ENCODE measurements at regions not wholly inside any gene's neighbourhood (a gene's known extent, or its start where the extent isn't known, plus 50 kb on each side); places are given as distances from the start of the nearest gene placed in this dataset.

DNA sequence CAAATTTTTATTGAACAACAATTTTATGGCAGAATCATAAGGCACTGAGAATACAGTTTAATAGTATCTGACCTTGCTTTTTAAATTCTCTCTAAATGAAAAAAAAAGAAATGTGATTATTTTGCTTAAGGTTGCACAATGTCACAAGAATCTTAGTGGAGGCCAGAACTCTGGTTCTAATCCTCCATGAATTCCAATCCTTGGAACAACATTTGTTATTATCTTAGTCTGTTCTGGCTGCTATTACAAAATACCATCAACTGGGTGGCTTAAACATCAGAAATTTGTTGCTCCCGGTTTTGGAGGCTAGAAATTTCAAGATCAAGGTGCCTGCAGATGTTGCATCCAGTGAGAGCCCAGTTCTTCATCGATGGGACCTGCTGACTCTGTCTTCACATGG, 158.2 kb upstream of the POM121L12 start:
- DNase-seq: no peak

DNA sequence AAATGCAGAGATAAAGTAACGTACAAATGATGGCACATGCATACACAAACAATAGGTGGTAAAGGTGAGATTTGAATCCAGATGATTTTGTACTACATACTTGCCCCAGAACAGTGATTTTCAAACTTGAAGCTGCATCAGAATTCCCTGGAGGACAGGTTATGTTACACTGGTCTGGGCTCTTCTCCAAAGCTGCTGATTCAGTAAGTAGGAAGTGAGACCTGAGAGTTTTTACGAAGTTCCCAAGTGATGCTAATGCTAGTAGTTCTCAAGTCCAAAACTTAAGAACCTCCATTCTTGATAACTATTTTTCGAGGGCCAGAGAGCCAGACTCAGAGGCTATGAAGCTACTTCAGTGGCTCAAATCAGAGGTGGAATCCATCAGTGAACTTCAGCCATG, 159.0 kb upstream of the POM121L12 start:
- no peak for DNase-seq

DNA sequence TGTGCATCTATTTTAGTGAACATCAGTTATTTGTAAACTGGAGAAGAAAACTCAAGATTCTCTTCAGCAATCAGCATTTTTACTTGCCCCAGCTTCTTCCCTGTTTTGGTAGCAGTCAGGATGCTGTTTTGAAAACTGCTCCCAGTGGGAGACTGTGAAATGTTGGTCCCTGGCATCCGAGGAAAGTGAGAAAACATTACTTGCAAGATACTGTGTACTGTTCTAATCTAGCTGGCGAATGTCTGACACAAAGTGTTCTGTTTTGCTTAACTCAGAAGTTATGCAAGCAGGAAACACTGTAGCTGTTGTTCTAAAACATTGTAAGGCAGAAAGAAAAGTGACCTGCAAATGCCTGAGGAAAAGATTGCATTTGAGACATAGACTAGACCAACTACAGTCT, 171.8 kb upstream of the POM121L12 start:
- DNase-seq: no peak

DNA sequence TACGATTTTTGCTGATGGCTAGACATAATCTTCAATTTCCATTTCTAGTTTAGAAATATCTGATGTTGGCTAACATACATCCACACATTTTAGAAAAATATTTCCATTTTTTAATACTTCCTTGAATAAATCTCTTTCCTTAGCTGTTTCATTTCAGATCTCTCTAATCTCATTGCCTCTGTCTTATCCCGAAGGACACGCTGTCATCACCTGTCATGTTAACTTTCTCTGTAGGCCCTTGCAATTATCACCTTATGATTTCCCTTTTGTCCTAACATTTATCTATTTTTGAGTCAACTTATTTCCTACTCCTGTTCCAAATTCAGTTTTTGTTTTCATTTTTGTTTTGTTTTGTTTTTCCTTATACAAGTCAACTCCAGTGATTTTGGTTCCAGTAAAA, 173.1 kb upstream of the POM121L12 start:
- no peak for DNase-seq

DNA sequence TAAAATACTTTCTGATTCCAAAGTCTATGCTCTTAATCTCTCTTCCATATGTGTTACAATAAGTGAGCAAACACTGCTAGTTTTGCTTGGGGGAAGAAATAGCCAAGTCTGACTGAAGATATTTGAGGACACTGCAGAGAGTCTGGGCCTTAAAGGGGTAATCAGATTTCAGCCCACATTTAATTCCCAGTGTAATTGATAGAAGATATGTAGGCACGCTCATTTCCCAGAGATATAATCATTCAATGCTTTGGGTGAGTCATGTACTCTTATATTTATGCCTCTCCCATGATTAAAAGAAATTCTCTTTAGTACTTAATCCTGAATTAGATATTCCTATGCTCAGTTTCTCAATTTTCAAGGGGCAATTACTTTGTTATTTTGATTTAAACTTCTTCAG, 178.1 kb upstream of the POM121L12 start:
- no peak for DNase-seq

DNA sequence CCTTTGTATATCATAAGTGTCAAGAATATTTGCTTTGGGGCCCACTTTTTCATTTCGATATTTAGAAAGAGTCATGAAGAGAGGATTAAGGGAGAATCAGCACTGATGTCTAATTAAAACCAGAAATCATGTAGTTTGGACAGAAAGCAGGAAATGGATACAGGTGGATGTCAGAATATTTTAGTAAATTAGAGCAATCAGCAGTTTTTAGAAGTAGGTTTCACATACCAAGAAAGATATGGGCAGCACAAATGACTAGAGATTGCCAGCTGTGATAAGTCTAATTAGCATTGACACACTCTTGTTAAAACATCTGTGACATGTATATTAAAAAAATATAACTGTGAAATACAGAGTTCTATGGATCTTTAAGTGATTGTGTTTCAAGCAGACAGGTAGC, 180.8 kb upstream of the POM121L12 start:
- DNase-seq: no peak

DNA sequence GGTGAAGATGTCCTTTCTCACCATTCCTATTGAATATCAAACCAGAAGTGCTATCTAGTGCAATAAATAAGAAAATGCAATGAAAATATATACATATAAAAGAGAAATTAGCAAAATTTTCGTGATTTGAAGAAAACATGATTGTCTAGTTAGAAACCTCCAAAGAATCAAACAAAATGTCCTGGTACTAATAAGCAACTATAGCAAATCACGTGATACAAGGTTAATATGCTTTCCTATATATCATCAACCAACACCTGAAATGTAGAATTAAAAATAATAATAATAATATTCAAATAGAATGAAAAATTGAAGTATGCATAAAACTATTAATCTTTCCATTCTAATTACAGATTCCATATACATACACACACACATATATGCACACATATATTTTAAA, 183.9 kb upstream of the POM121L12 start:
- no peak for DNase-seq

DNA sequence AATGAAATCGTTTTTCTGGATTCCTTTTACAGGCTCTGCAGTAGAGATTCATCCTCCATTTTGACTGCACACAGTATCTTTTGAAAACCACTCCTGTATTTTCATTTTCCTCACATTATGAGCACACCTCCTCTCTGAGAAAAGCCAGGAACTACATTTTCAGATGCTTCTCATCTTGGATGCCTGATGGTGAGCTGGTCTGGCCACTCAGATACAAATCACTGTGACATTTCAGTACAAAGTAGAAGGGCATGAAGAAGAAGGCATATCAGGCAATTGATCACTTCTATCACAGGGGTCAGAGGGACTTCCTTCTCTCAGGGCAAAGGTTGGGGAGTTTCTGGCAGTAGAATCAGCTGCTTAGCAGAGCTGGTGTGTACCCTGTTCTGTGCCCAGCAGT, 192.0 kb upstream of the POM121L12 start:
- no peak for DNase-seq

DNA sequence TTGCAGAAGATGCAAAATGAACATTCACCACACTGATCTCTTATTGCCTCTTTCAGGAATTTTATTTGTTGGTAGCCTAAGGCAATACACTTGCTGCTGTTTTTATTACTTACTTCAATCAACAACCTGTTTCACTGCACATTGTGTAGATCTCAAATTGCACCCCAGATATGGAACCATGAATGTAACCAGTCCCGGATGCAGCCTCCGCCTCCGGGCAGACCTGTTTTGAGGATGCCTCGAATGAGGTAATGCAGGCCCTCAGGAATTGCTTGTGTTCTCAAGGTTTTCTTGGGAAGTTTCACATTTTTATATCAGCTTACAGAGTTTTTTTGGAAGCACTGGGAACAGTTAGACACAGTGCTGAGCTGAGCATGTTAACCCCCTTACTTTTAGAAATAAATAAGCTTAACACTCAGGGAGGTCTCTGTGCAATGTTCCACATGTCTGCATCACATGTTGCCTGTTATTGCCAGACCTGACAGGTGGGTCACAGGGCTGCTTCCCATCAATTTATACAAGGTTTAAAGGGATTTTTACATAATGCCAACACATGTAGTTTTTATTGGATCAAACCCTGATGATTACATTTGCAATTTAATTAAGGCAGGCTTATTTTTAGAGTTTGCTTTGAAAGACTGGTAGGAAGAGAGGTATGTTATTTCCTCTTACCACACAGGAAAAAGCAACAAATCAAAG, 193.1 kb upstream of the POM121L12 start:
- no peak for DNase-seq

DNA sequence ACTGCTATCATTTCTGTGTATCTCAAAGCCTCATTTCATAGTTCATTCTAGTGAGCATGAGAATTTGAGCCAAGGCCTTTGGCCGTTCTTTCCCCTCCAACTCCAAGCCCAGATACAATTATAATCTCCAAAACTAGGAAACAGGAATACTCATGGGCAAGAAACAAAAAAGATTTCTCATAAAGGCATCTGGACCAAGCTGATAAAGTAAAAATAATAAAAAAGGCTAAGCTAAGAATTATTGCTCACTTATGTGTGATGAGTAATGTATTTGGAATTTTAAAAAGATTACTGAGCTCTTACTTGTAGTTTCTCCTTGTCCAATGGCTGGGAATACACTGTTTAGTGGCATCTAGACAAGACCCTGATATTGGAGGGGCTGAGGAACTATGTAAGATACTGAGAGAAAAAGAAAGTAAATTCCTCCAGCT, 196.4 kb upstream of the POM121L12 start:
- no peak for DNase-seq

DNA sequence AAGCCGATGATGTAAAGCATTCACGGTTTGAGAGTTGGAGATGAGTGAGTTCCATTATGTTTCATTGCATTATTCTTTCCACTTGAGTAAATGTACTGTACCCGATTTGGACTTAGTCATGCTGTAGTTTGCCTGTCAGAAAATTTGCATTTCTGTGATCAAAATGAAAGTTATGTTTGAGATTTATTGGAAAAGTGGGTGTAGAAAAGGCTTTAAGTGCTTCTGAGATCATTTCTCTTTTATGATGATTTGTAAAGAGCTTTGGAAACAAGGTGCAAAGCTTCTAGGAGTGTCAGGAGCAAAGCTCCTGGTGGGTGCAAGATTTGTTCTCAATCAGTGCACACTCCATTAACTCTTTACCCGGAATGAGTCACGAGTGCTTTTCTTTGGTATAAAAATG, 204.1 kb upstream of the POM121L12 start:
- DNase-seq: no peak

DNA sequence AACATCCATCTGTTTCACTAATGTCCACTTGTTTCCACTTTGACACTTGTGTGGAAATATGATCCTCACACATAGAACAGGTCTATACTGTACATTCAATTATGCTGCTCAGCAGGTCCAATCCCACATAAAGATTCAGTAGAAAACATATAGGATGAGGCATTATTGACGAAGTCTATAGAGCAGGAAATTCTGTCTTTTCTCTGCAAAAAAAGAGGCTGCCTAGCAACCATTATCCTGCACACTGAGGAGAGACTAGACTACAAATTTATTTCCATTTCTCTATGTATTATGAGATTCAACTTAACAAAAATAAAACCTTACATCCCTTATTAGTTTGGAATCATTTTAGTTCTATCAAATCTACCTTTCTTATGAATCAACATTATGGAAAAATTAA, 204.6 kb upstream of the POM121L12 start:
- DNase-seq: no peak

DNA sequence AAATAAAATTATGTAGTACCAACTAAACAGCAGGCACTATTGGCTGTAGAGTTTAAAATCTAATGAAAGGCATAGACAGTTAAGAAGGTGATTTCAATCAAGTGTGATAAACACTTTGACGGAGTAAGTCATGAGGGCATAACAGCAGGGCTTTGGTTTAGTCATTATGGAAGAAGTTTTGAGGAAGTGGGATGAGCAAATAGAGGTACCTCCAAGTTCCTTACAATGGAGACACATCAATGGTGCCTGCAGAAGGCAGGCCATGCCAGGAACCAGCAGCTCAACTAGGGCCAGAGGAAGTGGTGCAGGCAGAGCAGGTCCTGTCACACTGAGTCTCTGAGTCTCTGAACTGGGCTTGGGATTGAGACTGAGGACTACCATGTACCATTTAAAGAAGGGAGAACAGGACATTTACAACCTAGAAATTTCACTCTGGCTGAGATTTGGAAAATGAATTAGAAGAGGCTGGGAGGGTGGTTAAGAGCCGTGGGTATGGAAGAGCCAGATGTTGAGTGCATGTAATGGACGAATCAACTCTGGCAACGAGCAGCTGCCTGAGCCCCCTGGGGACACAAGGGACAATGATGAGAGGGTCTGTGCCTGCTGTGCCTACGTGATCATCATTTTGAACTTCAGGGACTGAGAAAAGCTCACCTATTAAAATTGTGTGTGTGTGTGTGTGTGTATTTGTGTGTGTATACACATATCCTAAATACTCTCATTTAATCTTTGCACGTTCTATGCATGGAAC, 208.7 kb upstream of the POM121L12 start:
- DNase-seq: no peak

DNA sequence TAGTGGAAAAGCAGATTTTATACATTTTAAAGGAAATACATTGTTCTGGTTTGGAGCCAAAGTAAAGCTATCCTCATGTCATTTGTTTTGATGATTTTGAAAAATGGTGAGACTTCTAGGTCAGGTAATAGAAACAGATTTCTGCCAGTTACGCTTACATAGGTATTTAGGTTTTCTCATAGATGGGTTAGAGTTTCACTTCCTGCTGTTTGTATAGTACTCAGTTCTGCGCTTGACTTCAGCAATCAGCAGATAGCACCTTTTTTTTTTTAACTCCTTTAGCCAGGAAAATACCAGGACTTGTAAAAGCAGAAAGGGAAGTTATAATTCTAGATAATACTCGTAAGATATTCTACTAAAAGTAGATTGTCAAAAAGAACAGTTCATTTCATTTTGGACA, 209.8 kb upstream of the POM121L12 start:
- DNase-seq: no peak

DNA sequence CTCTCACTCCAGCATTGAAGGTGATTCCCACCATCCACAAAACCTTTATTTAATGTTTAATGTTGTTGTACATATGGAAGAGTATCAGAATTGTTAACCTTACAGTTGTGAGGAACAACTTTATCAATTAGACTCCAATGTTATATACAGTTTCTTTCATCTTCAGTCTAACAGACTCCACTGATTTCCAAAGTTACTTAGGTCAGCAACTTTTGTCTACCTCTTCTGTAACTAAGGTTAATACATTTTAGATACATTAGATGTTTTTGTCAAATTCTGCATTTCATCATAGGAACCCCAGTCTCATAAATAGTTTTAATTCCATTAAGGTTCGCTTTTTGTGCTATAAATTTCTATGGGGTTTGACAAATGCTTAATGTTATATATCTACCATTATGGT, 223.9 kb upstream of the POM121L12 start:
- DNase-seq: no peak

DNA sequence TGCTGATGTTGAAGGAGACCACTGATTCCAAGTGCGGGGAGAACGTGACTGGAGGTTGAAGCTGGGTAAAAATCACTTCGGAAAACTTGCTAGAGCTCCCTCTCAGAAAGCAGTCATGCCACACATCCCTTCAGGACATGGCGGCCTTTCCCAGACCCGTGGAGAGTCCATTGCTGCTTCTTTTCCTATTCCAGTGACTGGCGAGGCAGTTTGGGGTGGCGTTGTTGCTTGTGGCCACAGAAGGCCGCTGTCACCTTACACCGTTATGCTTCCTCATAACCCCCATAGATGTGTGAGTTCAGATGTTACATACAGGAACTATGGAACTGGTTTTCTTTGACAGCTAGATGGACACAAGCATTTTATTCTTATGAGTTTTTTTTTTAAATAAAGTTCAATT, 235.6 kb upstream of the POM121L12 start:
- DNase-seq: no peak

DNA sequence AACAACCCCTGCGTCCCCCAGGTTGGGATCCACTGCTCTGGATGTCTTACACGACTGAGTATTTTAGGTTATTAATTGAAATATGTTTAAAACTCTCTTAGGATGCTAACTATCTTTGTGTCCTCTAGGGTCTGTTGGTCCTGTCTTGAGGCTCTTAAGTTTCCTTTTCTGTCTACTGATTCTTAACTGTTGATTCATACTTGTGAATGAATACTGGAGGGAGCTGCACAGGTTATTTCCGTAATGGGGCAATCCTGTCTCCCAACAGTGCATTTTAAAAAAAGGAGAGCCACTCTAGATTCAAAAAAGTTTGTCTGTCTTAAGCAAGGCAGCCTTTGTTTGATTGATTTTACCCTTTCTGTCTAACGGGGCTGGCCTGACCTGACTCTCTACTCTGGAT, 237.6 kb upstream of the POM121L12 start:
- no peak for DNase-seq

DNA sequence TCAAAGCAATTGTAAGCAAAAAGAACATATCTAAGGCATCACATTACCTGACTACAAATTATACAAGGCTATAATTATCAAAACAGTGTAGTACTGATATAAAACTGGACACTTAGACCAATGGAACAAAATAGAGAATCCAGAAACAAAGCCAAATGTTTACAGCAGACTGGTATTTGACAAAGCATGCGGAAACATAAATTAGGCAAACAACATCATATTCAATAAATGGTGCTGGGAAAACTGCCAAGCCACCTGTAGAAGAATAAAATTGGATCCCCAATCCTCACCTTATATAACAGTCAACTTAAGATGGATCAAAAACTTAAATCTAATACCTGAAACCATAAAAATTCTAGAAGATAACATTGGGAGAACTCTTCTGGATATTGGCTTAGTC, 240.8 kb upstream of the POM121L12 start:
- no peak for DNase-seq

DNA sequence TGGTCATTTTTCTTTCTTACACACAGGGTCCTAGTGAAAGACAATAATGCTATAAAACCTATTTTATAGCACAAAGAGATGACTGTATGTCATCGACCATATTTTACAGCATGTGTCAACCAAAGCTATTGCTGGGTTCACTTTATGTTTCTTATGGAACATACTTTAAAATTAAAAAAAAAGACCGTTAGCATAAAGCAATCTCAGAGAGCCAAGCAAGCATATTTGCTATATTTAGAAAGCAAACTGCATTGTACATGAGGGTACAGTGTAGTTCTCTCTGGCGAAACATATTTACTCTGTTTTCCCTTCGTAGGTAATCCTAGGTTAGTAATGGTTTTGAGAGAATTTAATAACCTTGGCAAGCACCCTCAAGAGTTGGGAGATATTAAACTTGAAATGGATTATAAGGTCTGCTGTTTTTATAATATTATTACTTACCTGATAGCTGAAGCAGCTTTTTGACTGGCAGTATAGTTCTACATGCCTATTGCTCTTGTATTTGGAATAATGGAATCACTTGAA, 244.2 kb upstream of the POM121L12 start:
- DNase-seq: no peak

DNA sequence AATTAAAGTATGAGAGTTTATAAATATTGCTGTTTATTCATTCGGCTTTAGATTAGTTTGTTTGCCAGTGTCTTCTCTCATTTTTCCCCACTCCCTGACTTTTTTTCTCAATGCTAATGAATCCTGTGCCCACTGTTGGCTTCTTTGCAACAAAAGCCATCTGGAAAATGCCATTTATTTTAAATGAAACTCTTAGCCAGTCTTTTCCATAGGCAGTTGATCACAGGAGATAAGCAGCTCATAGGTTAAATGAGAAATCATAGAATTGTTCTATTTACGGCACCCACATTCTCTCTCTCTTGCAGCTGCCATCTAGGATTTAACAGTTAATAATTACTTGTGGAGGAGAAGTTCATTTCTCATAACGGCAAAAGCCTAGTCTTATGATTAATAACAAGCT, 249.3 kb upstream of the POM121L12 start:
- no peak for DNase-seq

DNA sequence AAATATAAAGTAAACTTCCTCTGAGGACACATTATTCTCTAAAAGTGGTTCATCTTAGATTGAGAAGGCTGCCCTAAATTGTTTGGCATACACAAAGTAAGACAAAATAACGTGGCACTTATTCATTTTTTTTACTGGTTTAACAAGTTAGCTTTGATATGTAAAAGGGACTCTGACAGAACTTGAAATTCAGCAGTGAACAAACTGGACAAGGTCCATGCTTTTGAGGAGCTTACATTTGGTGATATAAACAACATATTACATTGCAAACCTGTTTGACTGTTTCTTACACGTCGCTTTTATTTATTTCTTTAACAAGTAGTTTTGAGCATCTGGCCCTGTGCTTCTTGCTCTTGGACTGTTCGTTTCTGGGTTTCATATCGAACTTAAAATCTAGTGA, 253.1 kb upstream of the POM121L12 start:
- no peak for DNase-seq

DNA sequence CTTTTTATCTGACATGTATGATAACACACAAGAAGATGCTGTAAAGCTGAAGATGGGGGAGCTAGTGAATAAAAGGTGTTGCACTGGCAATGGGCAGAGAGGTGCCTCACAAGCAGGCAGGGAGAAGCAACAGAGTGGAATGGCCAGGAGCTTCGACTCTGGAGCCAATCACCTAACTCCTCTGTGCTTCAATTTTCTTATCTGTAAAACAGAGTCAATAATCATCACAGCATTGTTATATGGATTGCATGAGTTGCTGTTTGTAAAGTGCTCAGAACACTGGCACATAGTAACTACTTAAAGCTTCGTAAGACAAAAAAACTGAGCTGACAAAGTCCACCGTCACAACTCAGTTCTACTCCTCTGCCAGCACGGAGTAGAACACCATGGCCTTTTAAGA, 254.2 kb upstream of the POM121L12 start:
- DNase-seq: no peak

DNA sequence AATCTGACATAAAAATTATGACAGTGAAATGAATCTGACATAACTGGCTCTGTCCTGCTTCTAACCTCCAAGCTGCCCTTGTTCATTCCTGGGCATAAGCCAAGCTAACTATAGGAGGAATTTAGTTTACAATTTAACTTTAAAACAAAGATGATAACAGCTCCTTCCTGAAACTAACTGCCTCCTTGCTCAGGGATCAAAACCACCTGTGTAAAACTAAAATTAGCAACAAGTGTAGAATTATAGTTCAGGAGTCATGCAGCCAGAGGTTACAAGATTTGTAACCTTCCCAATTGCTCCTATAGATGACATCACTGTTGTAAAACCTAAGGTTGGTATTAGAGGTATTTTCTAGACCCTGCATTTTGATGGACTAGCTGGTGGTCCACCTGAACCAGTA, 256.4 kb upstream of the POM121L12 start:
- no peak for DNase-seq

DNA sequence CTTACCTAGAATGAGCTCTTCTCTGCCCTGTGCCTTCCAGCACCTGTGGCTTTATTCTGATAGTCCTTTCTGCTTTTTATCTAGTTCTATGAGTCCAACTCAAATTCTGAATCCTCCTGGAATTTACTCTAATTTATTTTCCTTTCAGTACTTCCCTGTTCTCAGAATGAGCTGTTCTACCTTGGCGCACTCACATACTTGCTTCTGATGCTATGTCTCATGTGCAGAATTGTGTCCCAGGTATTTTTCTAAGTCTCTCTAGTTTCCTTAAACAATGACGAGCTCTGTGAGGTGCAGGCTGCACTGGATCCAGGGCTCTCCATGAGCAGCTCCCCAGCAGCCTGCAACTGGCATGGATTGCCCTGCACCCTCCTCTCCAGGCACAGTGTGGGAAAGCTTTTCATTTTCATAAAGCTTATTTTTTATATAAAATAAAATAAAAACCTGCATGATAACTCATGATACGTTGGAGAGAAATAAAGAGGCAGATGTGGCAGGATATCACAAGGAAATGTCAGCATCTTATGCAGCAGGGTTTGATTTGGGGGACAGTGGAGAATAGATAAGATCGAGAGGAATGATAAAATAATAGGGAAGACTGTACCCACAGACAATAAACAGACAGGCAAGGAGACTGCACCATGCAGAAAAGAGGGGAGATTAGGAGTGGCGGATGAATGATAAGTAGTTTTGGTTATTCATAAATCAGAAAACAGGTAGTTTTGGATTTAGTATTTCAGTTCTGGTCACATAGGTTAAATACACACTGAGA, 258.2 kb upstream of the POM121L12 start:
- no peak for DNase-seq
